ENCODE measurements at regions not wholly inside any gene's neighbourhood (a gene's known extent, or its start where the extent isn't known, plus 50 kb on each side); places are given as distances from the start of the nearest gene placed in this dataset.

- TF ChIP-seq POLR2A (IDR thresholded peaks at IDR 0.05; ENCODE audit: low read depth), result no peak
- TF ChIP-seq POLR2AphosphoS5 (IDR thresholded peaks at IDR 0.05), result no peak
- no peak for TF ChIP-seq CTCF (IDR thresholded peaks at IDR 0.05)
- TF ChIP-seq EP300 (IDR thresholded peaks at IDR 0.05), result no peak
- 74% methylated on average over 2 of the region's 2 CpGs for WGBS
- no peaks in the 10 kb centered on the region for H3K4me1 ChIP-seq
- no peak for DNase-seq (ENCODE audit: extremely low spot score)
- H3K4me3 ChIP-seq, result no peak overlapping the region
- intact Hi-C loops (cut with DNase I), result no loop called here
- H3K27ac ChIP-seq (replicated peaks in 1 of 4), result no peak overlapping the region
- no peaks in the 10 kb centered on the region for H3K9me3 ChIP-seq
- H3K36me3 ChIP-seq, result no peaks in the 10 kb centered on the region
- H3K27me3 ChIP-seq, result no peaks in the 10 kb centered on the region
Measured at GRCh38 chr3:174596447-174596982, 262.6 kb upstream of the NAALADL2 start.

- Histone ChIP-seq H3K36me3 (no peaks in the 10 kb centered on the region), H3K9me3 (no peaks in the 10 kb centered on the region), H3K4me3 (no peak overlapping the region), H3K4me1 (no peaks in the 10 kb centered on the region), H3K27me3 (no peaks in the 10 kb centered on the region), H3K27ac (replicated peaks in 1 of 4) (no peak overlapping the region)
- TF ChIP-seq POLR2AphosphoS5 (IDR thresholded peaks at IDR 0.05) (no peak), CTCF (IDR thresholded peaks at IDR 0.05) (no peak), POLR2A (IDR thresholded peaks at IDR 0.05; ENCODE audit: low read depth) (no peak), EP300 (IDR thresholded peaks at IDR 0.05) (no peak)
- 92% methylated on average over 4 of the region's 4 CpGs for WGBS
- no peak for DNase-seq (ENCODE audit: extremely low spot score)
- intact Hi-C loops (cut with DNase I), result no loop called here
Measured at GRCh38 chr3:174598885-174599439, 260.2 kb upstream of the NAALADL2 start.

- H3K4me3 ChIP-seq, result no peak overlapping the region
- no peak overlapping the region for H3K27ac ChIP-seq (replicated peaks in 1 of 4)
- no peaks in the 10 kb centered on the region for H3K27me3 ChIP-seq
- intact Hi-C loops (cut with DNase I), result no loop called here
- DNase-seq (ENCODE audit: extremely low spot score), result no peak
- peaks cover 0 to 4% (median 2%) of the 10 kb centered on the region in 4 donors for H3K4me1 ChIP-seq
- 79% methylated on average over 1 of the region's 1 CpG for WGBS
- no peaks in the 10 kb centered on the region for H3K9me3 ChIP-seq
- no peaks in the 10 kb centered on the region for H3K36me3 ChIP-seq
- TF ChIP-seq POLR2A (IDR thresholded peaks at IDR 0.05; ENCODE audit: low read depth), result no peak
- no peak for TF ChIP-seq POLR2AphosphoS5 (IDR thresholded peaks at IDR 0.05)
- TF ChIP-seq EP300 (IDR thresholded peaks at IDR 0.05), result no peak
- TF ChIP-seq CTCF (IDR thresholded peaks at IDR 0.05), result no peak
Measured at GRCh38 chr3:174613173-174613572, 246.0 kb upstream of the NAALADL2 start.

- Histone ChIP-seq H3K4me1 (peaks cover 0 to 12% (median 3%) of the 10 kb centered on the region in 4 donors), H3K36me3 (no peaks in the 10 kb centered on the region), H3K9me3 (no peaks in the 10 kb centered on the region), H3K4me3 (no peak overlapping the region), H3K27me3 (no peaks in the 10 kb centered on the region), H3K27ac (replicated peaks in 1 of 4) (no peak overlapping the region)
- 77% methylated on average over 2 of the region's 2 CpGs for WGBS
- intact Hi-C loops (cut with DNase I), result no loop called here
- TF ChIP-seq POLR2A (IDR thresholded peaks at IDR 0.05; ENCODE audit: low read depth) (no peak), EP300 (IDR thresholded peaks at IDR 0.05) (no peak), POLR2AphosphoS5 (IDR thresholded peaks at IDR 0.05) (no peak), CTCF (IDR thresholded peaks at IDR 0.05) (no peak)
- no peak for DNase-seq (ENCODE audit: extremely low spot score)
Measured at GRCh38 chr3:174614036-174614435, 245.1 kb upstream of the NAALADL2 start.
